ENCODE measurements at regions not wholly inside any gene's neighbourhood (a gene's known extent, or its start where the extent isn't known, plus 50 kb on each side); places are given as distances from the start of the nearest gene placed in this dataset.

DNA sequence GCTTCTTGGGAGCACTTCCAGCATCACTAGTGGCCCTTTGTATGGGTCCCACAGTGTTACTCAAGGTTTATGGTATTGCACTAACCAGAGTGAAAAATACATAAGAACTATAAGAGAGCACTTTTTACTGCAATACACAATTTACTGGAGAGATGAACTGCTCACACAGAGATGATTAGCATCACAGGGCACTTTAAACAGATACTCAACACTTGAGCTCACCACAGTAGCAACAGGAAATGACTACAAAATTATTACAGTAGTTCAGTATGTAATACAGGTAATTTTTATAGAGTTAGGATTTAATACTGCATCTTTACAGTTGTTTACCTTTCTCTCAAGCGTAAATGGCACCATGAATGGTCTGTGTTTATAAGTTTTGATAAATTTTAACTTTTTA is 68.2 kb upstream of the CDK1 start:
- TF ChIP-seq, protein P1, sequence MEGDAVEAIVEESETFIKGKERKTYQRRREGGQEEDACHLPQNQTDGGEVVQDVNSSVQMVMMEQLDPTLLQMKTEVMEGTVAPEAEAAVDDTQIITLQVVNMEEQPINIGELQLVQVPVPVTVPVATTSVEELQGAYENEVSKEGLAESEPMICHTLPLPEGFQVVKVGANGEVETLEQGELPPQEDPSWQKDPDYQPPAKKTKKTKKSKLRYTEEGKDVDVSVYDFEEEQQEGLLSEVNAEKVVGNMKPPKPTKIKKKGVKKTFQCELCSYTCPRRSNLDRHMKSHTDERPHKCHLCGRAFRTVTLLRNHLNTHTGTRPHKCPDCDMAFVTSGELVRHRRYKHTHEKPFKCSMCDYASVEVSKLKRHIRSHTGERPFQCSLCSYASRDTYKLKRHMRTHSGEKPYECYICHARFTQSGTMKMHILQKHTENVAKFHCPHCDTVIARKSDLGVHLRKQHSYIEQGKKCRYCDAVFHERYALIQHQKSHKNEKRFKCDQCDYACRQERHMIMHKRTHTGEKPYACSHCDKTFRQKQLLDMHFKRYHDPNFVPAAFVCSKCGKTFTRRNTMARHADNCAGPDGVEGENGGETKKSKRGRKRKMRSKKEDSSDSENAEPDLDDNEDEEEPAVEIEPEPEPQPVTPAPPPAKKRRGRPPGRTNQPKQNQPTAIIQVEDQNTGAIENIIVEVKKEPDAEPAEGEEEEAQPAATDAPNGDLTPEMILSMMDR (IDR thresholded peaks at IDR 0.05), result no peak

DNA sequence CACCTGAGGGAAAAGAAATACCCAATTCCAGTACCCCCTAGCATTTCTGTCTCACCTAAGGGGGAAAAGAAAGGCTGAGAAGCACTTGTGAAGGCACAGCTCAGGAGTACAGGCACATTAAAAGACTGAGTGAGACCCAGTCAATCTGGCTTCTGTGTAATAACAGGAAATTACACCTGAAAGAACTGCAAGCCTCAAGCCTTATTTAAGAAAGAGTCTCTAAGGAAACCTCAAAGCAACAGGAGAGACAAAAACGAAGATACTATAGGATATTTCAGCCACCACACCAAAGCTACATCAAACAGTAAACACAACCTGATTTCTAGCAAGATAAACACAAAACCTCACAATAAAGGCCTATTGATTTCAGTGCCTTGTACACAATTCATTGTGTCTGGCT is 69.6 kb upstream of the CDK1 start:
- TF ChIP-seq, protein P1 (IDR thresholded peaks at IDR 0.05), result no peak

DNA sequence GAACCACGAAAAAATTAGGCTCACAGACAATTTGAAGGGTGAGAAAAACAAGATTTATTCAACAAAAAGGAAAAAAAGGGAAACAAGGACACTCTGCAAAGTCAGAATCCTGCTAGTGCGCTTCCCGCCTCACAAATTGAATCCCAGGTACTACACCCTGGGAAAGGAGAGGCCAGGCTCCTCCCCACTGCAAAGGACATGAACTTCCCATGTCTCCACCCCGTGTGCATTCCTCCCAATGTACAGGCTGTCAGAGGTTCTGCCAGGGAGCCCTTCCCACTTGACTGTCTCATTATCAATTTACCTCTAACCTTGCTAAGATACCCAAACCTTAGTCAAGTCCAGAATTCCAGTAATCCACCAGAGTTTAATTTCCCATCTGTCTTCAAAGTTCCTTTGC is 70.4 kb upstream of the CDK1 start:
- TF ChIP-seq, protein P1 (IDR thresholded peaks at IDR 0.05), result no peak

- TF ChIP-seq, protein P1 (IDR thresholded peaks at IDR 0.05), result no peak
These were observed 72.1 kb upstream of the CDK1 start for GRCh38 chr10:60706146-60706545.

- TF ChIP-seq, protein P1 (IDR thresholded peaks at IDR 0.05), result no peak
These were observed 72.9 kb upstream of the CDK1 start for GRCh38 chr10:60705376-60705775.

- TF ChIP-seq, protein P1 (IDR thresholded peaks at IDR 0.05), result no peak
These were observed 73.8 kb upstream of the CDK1 start for GRCh38 chr10:60704471-60704870.

GRCh38 chr10:60703266-60704041 is 74.8 kb upstream of the CDK1 start:
- TF ChIP-seq, protein P1 (IDR thresholded peaks at IDR 0.05), result no peak

DNA sequence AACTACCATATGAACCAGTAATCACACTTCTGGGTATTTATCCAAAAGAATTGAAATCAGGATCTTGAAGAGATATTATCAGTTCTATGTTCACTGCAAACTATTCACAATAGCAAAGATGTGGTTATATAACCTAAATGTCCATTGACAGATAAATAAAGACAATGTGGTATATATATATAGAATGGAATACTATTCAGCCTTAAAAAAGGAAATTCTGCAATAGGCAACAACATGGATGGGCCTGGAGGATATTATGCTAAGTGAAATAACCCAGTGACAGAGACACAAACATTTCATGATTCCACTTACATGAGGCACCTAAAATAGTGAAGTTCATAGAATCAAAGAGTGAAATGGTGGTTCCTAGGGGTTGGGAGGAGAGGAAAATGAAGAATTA is 90.6 kb upstream of the CDK1 start:
- TF ChIP-seq, protein P1 (IDR thresholded peaks at IDR 0.05), result no peak

Measured in LNCAP (cell line).